ENCODE measurements at regions not wholly inside any gene's neighbourhood (a gene's known extent, or its start where the extent isn't known, plus 50 kb on each side); places are given as distances from the start of the nearest gene placed in this dataset.

DNA sequence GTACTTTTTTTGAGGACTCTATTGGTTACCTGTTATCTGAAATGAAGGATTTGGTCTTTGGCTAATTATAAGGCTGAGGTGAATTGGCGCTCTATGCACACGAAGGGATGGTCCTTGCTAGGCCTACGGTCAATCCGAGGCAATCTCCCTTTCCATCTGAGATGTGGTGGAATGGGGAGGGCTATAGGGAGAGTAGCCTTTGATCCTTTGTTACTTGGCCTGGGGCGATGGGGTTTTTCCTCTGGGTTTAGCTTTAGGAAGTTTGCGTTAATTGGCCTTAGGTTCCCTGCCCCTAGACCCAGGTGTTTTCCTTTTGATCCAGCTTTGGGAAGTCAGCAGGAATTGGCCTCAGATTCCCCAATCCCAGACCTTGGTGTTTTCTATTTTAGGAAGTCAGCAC lies 102.1 kb upstream of the C9orf72 start:
- no TSS peak for BruUV-seq (replicated peaks)

More for the DNA sequence above, 102.1 kb upstream of the C9orf72 start:
- Histone ChIP-seq H3K4me2 (ENCODE audit: low read depth, low read length) (no peak overlapping the region), H3K9ac (ENCODE audit: insufficient read depth, low read depth, low read length) (no peak overlapping the region), H3K4me1 (ENCODE audit: insufficient read depth, low read length) (no peaks in the 10 kb centered on the region), H3K36me3 (replicated peaks in 1 of 2; ENCODE audit: control insufficient read depth in 1 of 2, insufficient read depth in 2 of 2, low read length in 2 of 2) (no peaks in the 10 kb centered on the region), H2AFZ (ENCODE audit: low read length) (no peak overlapping the region), H3K9me3 (ENCODE audit: low read length) (no peaks in the 10 kb centered on the region), H3K79me2 (ENCODE audit: insufficient read depth, low read length) (no peaks in the 10 kb centered on the region), H4K20me1 (ENCODE audit: insufficient read depth, low read length) (no peaks in the 10 kb centered on the region), H3K27me3 (ENCODE audit: control insufficient read depth in 1 of 2, insufficient read depth in 2 of 2, low read length in 2 of 2) (no peaks in the 10 kb centered on the region), H3K27ac (ENCODE audit: extremely low read length, insufficient read depth, low read length) (no peak overlapping the region), H3K4me3 (replicated peaks in 1 of 3; ENCODE audit: insufficient read depth in 1 of 3, low read depth in 2 of 3, low read length in 3 of 3) (no peak overlapping the region)
- FAIRE-seq (no peak), DNase-seq (ENCODE audit: low spot score) (no peak), ATAC-seq (no peak)
- ChIA-PET POLR2A (no interaction called here), CTCF (ENCODE audit: low intra/inter-chr PET ratio, low total read pairs) (no interaction called here)
- TF ChIP-seq, protein P1, sequence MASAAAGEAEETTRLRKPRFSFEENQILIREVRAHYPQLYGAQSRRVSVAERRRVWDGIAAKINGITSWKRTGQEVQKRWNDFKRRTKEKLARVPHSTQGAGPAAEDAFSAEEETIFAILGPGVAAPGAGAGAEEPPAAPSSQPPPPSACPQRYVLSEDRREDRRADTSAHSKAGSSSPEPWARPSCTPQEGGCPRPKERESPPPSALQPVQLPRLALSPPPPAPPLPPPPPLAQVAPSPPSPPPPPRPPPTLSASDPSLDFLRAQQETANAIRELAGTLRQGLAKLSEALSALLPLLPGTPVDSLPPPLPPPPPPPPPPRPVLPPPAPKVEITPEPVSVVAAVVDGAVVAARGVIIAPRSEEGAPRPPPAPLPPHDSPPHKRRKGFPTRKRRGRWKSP (CRISPR knock-in tag; IDR thresholded peaks at IDR 0.05) = no peak
- TF ChIP-seq, protein P2, sequence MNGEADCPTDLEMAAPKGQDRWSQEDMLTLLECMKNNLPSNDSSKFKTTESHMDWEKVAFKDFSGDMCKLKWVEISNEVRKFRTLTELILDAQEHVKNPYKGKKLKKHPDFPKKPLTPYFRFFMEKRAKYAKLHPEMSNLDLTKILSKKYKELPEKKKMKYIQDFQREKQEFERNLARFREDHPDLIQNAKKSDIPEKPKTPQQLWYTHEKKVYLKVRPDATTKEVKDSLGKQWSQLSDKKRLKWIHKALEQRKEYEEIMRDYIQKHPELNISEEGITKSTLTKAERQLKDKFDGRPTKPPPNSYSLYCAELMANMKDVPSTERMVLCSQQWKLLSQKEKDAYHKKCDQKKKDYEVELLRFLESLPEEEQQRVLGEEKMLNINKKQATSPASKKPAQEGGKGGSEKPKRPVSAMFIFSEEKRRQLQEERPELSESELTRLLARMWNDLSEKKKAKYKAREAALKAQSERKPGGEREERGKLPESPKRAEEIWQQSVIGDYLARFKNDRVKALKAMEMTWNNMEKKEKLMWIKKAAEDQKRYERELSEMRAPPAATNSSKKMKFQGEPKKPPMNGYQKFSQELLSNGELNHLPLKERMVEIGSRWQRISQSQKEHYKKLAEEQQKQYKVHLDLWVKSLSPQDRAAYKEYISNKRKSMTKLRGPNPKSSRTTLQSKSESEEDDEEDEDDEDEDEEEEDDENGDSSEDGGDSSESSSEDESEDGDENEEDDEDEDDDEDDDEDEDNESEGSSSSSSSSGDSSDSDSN (CRISPR knock-in tag; IDR thresholded peaks at IDR 0.05) = no peak
- no peak for TF ChIP-seq RBM22 (optimal IDR thresholded peaks at IDR 0.05; ENCODE audit: low read length)
- TF ChIP-seq SRY (CRISPR knock-in tag; IDR thresholded peaks at IDR 0.05) = no peak
- no peak for TF ChIP-seq NONO (IDR thresholded peaks at IDR 0.05)
- no peak for TF ChIP-seq NONO (CRISPR knock-in tag; conservative IDR thresholded peaks at IDR 0.05)
- no peak for TF ChIP-seq KDM5A (IDR thresholded peaks at IDR 0.05; ENCODE audit: borderline replicate concordance, low read length)
- TF ChIP-seq NFIC (IDR thresholded peaks at IDR 0.05; ENCODE audit: low read length) = no peak
- no peak for TF ChIP-seq ZFP36L1 (CRISPR knock-in tag; IDR thresholded peaks at IDR 0.05)
- no peak for TF ChIP-seq STAG1 (CRISPR knock-in tag; IDR thresholded peaks at IDR 0.05)
- TF ChIP-seq ATRX (CRISPR knock-in tag; IDR thresholded peaks at IDR 0.05; ENCODE audit: borderline replicate concordance) = no peak
- TF ChIP-seq, protein P3, sequence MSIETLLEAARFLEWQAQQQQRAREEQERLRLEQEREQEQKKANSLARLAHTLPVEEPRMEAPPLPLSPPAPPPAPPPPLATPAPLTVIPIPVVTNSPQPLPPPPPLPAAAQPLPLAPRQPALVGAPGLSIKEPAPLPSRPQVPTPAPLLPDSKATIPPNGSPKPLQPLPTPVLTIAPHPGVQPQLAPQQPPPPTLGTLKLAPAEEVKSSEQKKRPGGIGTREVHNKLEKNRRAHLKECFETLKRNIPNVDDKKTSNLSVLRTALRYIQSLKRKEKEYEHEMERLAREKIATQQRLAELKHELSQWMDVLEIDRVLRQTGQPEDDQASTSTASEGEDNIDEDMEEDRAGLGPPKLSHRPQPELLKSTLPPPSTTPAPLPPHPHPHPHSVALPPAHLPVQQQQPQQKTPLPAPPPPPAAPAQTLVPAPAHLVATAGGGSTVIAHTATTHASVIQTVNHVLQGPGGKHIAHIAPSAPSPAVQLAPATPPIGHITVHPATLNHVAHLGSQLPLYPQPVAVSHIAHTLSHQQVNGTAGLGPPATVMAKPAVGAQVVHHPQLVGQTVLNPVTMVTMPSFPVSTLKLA (IDR thresholded peaks at IDR 0.05) = no peak
- in situ Hi-C loops (cut with HindIII; ENCODE audit: extremely low pct_ligation_motif_present, low pct_unique_long_range_greater_than_20kb) (no loop called here), intact Hi-C loops (cut with micrococcal nuclease; ENCODE audit: unreplicated experiment) (no loop called here)
- 88% methylated on average over 6 of the region's 6 CpGs for WGBS (ENCODE audit: low lambda C conversion rate)
